ENCODE measurements at regions not wholly inside any gene's neighbourhood (a gene's known extent, or its start where the extent isn't known, plus 50 kb on each side); places are given as distances from the start of the nearest gene placed in this dataset.

DNA sequence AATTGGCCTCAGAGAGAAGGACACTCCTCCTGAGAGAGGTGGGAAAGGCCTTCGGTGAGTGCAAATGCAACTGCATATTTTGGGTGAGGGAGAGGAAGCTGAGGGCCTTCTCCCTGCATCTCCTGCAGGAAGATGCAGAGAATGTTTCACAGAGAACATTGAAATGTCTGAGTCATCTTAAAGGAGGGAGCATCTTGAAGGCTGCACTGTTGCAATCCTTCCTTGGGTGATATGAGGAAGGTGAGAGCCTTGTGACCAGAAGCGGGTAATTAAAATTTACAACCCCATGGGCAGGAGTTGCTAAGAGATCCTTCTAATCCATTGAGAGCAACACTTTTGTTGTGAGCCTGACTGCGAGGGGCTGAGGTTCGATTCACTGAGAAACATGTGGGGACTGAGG lies 375.7 kb upstream of the MARCKS start:
- no peaks in the 10 kb centered on the region for H3K36me3 ChIP-seq (ENCODE audit: control insufficient read depth in 4 of 4, insufficient read depth in 3 of 4, low read depth in 1 of 4, low read length in 3 of 4)
- TF ChIP-seq YY1 (IDR thresholded peaks at IDR 0.05) (no peak), SP1 (IDR thresholded peaks at IDR 0.05) (no peak), FOXA2 (IDR thresholded peaks at IDR 0.05) (no peak), NR2F2 (IDR thresholded peaks at IDR 0.05) (no peak), HNF4G (IDR thresholded peaks at IDR 0.05) (no peak), EGR1 (IDR thresholded peaks at IDR 0.05; ENCODE audit: low read depth in 2 of 2) (no peak), MAX (IDR thresholded peaks at IDR 0.05) (no peak), HNF4A (conservative IDR thresholded peaks at IDR 0.05) (no peak)
- no peak overlapping the region for H3K27ac ChIP-seq (ENCODE audit: low read depth in 1 of 2, low read length in 2 of 2)
- H3K9me3 ChIP-seq (ENCODE audit: control insufficient read depth in 4 of 4, low read length in 3 of 4) = no peaks in the 10 kb centered on the region
- WGBS = 92% methylated on average over 4 of the region's 4 CpGs
- no peak overlapping the region for H3K9ac ChIP-seq (ENCODE audit: low read depth in 1 of 2, low read length in 2 of 2)
- no peaks in the 10 kb centered on the region for H3K27me3 ChIP-seq (ENCODE audit: control insufficient read depth in 4 of 4, insufficient read depth in 4 of 4, low read length in 3 of 4)
- no peak overlapping the region for H3K4me3 ChIP-seq (ENCODE audit: low read depth in 1 of 3, low read length in 3 of 3)
- H3K4me1 ChIP-seq (ENCODE audit: control insufficient read depth in 4 of 4, insufficient read depth in 4 of 4, low read length in 3 of 4) = no peaks in the 10 kb centered on the region
- no peak for DNase-seq (ENCODE audit: low spot score)

GRCh38 chr6:113481910-113482309 lies 375.2 kb upstream of the MARCKS start:
- Histone ChIP-seq H3K4me3 (ENCODE audit: low read depth in 1 of 3, low read length in 3 of 3) (no peak overlapping the region), H3K36me3 (ENCODE audit: control insufficient read depth in 4 of 4, insufficient read depth in 3 of 4, low read depth in 1 of 4, low read length in 3 of 4) (no peaks in the 10 kb centered on the region), H3K9ac (ENCODE audit: low read depth in 1 of 2, low read length in 2 of 2) (no peak overlapping the region), H3K27ac (ENCODE audit: low read depth in 1 of 2, low read length in 2 of 2) (no peak overlapping the region), H3K4me1 (ENCODE audit: control insufficient read depth in 4 of 4, insufficient read depth in 4 of 4, low read length in 3 of 4) (no peaks in the 10 kb centered on the region), H3K27me3 (ENCODE audit: control insufficient read depth in 4 of 4, insufficient read depth in 4 of 4, low read length in 3 of 4) (no peaks in the 10 kb centered on the region), H3K9me3 (ENCODE audit: control insufficient read depth in 4 of 4, low read length in 3 of 4) (no peaks in the 10 kb centered on the region)
- no peak for TF ChIP-seq RXRA (IDR thresholded peaks at IDR 0.05)
- TF ChIP-seq SP1 (IDR thresholded peaks at IDR 0.05) = no peak
- TF ChIP-seq, protein P1, sequence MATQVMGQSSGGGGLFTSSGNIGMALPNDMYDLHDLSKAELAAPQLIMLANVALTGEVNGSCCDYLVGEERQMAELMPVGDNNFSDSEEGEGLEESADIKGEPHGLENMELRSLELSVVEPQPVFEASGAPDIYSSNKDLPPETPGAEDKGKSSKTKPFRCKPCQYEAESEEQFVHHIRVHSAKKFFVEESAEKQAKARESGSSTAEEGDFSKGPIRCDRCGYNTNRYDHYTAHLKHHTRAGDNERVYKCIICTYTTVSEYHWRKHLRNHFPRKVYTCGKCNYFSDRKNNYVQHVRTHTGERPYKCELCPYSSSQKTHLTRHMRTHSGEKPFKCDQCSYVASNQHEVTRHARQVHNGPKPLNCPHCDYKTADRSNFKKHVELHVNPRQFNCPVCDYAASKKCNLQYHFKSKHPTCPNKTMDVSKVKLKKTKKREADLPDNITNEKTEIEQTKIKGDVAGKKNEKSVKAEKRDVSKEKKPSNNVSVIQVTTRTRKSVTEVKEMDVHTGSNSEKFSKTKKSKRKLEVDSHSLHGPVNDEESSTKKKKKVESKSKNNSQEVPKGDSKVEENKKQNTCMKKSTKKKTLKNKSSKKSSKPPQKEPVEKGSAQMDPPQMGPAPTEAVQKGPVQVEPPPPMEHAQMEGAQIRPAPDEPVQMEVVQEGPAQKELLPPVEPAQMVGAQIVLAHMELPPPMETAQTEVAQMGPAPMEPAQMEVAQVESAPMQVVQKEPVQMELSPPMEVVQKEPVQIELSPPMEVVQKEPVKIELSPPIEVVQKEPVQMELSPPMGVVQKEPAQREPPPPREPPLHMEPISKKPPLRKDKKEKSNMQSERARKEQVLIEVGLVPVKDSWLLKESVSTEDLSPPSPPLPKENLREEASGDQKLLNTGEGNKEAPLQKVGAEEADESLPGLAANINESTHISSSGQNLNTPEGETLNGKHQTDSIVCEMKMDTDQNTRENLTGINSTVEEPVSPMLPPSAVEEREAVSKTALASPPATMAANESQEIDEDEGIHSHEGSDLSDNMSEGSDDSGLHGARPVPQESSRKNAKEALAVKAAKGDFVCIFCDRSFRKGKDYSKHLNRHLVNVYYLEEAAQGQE (IDR thresholded peaks at IDR 0.05) = no peak
- DNase-seq (ENCODE audit: low spot score) = no peak

DNA sequence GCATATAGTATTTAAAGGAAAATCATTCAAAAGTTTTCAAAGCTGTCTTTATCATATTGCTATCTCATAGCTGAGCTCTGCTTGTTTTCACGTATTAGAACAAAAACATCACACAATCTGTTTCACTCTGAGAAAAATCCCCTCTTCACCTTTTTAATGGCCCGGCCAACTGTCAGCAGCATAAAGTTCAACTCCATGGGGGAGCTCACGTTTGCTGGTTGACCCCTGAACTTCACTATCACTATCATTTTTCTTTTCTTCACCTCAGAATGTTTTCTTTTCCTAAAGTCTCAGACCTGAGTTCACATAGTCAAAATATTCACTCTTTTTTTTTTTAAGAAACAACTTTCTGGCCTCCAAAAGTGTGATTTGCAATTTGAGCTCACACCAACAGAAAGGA lies 374.4 kb upstream of the MARCKS start:
- Histone ChIP-seq H3K4me3 (ENCODE audit: low read depth in 1 of 3, low read length in 3 of 3) (no peak overlapping the region), H3K27ac (ENCODE audit: low read depth in 1 of 2, low read length in 2 of 2) (no peak overlapping the region), H3K9me3 (ENCODE audit: control insufficient read depth in 4 of 4, low read length in 3 of 4) (no peaks in the 10 kb centered on the region), H3K27me3 (ENCODE audit: control insufficient read depth in 4 of 4, insufficient read depth in 4 of 4, low read length in 3 of 4) (no peaks in the 10 kb centered on the region), H3K4me1 (ENCODE audit: control insufficient read depth in 4 of 4, insufficient read depth in 4 of 4, low read length in 3 of 4) (no peaks in the 10 kb centered on the region), H3K36me3 (ENCODE audit: control insufficient read depth in 4 of 4, insufficient read depth in 3 of 4, low read depth in 1 of 4, low read length in 3 of 4) (no peaks in the 10 kb centered on the region), H3K9ac (ENCODE audit: low read depth in 1 of 2, low read length in 2 of 2) (no peak overlapping the region)
- DNase-seq (ENCODE audit: low spot score) = no peak
- 81% methylated on average over 3 of the region's 3 CpGs for WGBS
- no peak for TF ChIP-seq RXRA (IDR thresholded peaks at IDR 0.05)
- TF ChIP-seq SP1 (IDR thresholded peaks at IDR 0.05) = no peak
- no peak for TF ChIP-seq YY1 (IDR thresholded peaks at IDR 0.05)
- no peak for TF ChIP-seq RAD21 (IDR thresholded peaks at IDR 0.05)
- no peak for TF ChIP-seq CTCF (IDR thresholded peaks at IDR 0.05; ENCODE audit: low read depth, low read length, missing input control)
- no peak for TF ChIP-seq JUND (IDR thresholded peaks at IDR 0.05)
- TF ChIP-seq, protein P1 (IDR thresholded peaks at IDR 0.05) = no peak
- no peak for TF ChIP-seq NR2F2 (IDR thresholded peaks at IDR 0.05)
- no peak for TF ChIP-seq EGR1 (IDR thresholded peaks at IDR 0.05; ENCODE audit: low read depth in 2 of 2)
- TF ChIP-seq HNF4A (conservative IDR thresholded peaks at IDR 0.05) = no peak
- no peak for TF ChIP-seq ZBTB33 (IDR thresholded peaks at IDR 0.05)
- TF ChIP-seq FOXA1 (IDR thresholded peaks at IDR 0.05) = no peak
- no peak for TF ChIP-seq HNF4G (IDR thresholded peaks at IDR 0.05)
